HG03159 (cell line): ENCODE measurements at regions not wholly inside any gene's neighbourhood (a gene's known extent, or its start where the extent isn't known, plus 50 kb on each side); places are given as distances from the start of the nearest gene placed in this dataset.
"Not testable (repeated sequence)": the region's sequence is repeated elsewhere in the genome, so short reads cannot be mapped to it uniquely, and the experiment has no call there.

ENCODE experiments used
- ATAC-seq: cut with Tn5 transposase; IDR thresholded peaks from one replicate; pipeline ENCODE4 v1.9.1; 2021; ENCODE audit warnings: mild to moderate bottlenecking, moderate library complexity; ENCODE audit not compliant: unreplicated experiment

- ATAC-seq = not testable (repeated sequence)
These were observed 151.2 kb upstream of the SMIM30 start for GRCh38 chr7:113269592-113269991.

GRCh38 chr7:113268757-113269156, 150.4 kb upstream of the SMIM30 start:
- ATAC-seq = no peak

GRCh38 chr7:113267885-113268284, 149.5 kb upstream of the SMIM30 start:
- no peak for ATAC-seq

GRCh38 chr7:113267271-113267670, 148.9 kb upstream of the SMIM30 start:
- ATAC-seq = no peak

GRCh38 chr7:113263749-113264148, 145.4 kb upstream of the SMIM30 start:
- no peak for ATAC-seq

GRCh38 chr7:113263215-113263742, 144.9 kb upstream of the SMIM30 start:
- not testable (repeated sequence) for ATAC-seq

GRCh38 chr7:113256883-113257531, 138.7 kb upstream of the SMIM30 start:
- no peak for ATAC-seq

- no peak for ATAC-seq
These were observed 128.8 kb upstream of the SMIM30 start for GRCh38 chr7:113247198-113247597.

GRCh38 chr7:113246738-113247137, 128.4 kb upstream of the SMIM30 start:
- ATAC-seq = no peak

- no peak for ATAC-seq
These were observed 114.5 kb upstream of the SMIM30 start for GRCh38 chr7:113232885-113233284.

GRCh38 chr7:113230691-113231090, 112.3 kb upstream of the SMIM30 start:
- no peak for ATAC-seq

- no peak for ATAC-seq
These were observed 99.0 kb upstream of the SMIM30 start for GRCh38 chr7:113217314-113217713.

- no peak for ATAC-seq
These were observed 97.7 kb upstream of the SMIM30 start for GRCh38 chr7:113216038-113216437.

- no peak for ATAC-seq
These were observed 91.3 kb upstream of the SMIM30 start for GRCh38 chr7:113209449-113210203.

- no peak for ATAC-seq
These were observed 89.6 kb upstream of the SMIM30 start for GRCh38 chr7:113207931-113208330.

GRCh38 chr7:113207441-113207840, 89.1 kb upstream of the SMIM30 start:
- no peak for ATAC-seq

GRCh38 chr7:113204415-113204814, 86.1 kb upstream of the SMIM30 start:
- ATAC-seq = no peak

GRCh38 chr7:113202284-113202683, 83.9 kb upstream of the SMIM30 start:
- ATAC-seq = no peak

- ATAC-seq = no peak
These were observed 81.9 kb upstream of the SMIM30 start for GRCh38 chr7:113200281-113200680.

GRCh38 chr7:113199841-113200240, 81.5 kb upstream of the SMIM30 start:
- ATAC-seq = no peak

GRCh38 chr7:113199136-113199535, 80.8 kb upstream of the SMIM30 start:
- no peak for ATAC-seq

- ATAC-seq = no peak
These were observed 79.9 kb upstream of the SMIM30 start for GRCh38 chr7:113198226-113198625.
